Amniotic stem cell (primary cell): ENCODE measurements at regions not wholly inside any gene's neighbourhood (a gene's known extent, or its start where the extent isn't known, plus 50 kb on each side); places are given as distances from the start of the nearest gene placed in this dataset.
"Not testable (repeated sequence)": the region's sequence is repeated elsewhere in the genome, so short reads cannot be mapped to it uniquely, and the experiment has no call there.

Experiments
- DNase-seq: peaks from one replicate; lab custom pipeline; 2025; lab: John Stamatoyannopoulos, UW

DNA sequence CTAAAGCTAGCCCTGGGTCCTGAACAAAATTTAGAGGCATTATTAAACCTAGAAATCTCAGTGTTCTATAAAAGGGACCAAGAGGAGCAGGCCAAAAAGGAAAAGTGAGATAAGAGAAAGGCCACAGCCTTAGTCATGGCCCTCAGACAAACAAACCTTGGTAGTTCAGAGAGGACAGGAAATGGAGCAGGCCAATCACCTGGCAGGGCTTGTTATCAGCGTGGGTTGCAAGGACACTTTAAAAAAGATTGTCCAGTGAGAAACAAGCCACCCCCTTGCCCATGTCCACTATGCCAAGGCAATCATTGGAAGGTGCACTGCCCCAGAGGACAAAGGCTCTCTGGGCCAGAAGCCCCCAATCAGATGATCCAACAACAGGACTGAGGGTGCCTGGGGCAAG, 213.3 kb upstream of the CXADR start:
- not testable (repeated sequence) for DNase-seq

DNA sequence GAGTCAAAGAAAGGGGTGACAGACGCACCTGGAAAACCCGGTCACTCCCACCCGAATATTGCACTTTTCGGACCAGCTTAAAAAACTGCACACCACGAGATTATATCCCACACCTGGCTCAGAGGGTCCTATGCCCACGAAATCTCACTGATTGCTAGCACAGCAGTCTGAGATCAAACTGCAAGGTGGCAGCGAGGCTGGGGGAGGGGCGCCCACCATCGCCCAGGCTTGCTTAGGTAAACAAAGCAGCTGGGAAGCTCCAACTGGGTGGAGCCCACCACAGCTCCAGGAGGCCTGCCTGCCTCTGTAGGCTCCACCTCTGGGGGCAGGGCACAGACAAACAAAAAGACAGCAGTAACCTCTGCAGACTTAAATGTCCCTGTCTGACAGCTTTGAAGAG, 185.1 kb upstream of the CXADR start:
- DNase-seq, result not testable (repeated sequence)

DNA sequence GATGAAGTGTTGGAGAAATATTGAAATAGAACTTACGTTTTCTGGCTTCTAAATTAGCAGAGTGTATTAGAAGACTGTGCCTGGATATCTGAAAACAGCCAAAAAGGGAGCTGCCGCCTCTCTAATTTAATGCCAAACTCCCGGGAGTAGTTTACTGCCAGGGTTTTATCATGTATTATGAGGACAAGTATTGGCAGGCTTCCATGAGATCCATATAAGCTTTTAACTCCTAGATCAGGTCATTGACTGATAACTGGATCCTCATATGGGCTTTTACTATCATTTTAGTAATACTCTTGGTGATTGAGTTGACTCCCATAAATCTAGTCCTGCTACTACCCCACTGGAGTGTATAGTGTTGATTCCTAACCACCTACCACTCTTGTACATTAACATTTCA, 178.4 kb upstream of the CXADR start:
- DNase-seq, result no peak

DNA sequence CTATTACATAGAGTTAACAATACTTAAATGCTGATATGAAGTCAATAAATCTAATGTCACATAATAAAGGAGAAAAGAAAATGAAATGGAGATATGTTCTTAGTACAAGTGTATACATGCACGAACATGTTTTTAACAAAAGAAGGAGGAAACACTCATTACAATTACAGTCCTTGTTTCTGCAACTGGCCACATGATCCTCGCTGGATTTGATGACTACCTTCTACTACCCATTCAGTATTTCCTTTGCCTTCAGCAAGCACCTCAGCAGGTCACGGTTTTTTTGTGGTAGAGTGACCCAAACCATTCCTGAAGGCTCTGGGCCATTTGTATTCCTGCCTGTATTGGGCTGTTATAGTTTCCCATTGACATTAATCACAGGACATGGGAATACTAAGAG, 172.8 kb upstream of the CXADR start:
- DNase-seq, result no peak

DNA sequence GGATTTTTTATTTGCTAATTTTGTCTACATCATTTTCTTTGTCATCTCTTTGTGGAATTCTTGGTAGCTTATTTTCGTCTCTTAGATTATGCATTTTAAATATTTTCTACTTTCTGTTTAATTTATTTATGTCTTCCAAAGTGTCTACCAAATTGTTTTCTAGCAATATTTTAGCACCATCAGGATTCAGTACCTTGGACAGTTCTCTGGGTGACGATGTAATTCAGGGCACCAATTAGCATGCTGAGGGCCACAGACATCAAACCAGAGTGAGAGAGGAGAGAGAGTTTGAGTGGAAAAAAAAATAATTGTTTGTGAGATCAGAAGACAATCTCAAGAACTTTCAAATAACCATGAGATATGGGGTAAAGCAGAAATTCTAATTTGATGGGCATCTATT, 169.8 kb upstream of the CXADR start:
- DNase-seq, result no peak

DNA sequence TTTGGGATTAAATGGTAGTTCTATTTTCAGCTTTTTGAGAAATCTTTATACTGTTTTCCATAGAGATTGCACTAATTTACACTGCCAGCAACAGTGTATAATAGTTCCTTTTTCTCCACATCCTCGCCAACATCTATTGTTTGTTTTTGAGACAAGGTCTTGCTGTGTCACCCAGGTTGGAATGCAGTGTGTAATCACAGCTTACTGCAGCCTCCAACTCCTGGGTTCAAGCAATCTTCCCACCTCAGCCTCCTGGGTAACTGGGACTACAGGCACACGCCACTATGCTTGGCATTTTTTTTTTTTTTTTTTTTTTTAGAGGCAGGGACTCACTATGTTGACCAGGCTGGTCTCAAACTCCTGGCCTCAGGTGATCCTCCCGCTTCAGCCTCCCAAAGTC, 164.5 kb upstream of the CXADR start:
- DNase-seq, result no peak

DNA sequence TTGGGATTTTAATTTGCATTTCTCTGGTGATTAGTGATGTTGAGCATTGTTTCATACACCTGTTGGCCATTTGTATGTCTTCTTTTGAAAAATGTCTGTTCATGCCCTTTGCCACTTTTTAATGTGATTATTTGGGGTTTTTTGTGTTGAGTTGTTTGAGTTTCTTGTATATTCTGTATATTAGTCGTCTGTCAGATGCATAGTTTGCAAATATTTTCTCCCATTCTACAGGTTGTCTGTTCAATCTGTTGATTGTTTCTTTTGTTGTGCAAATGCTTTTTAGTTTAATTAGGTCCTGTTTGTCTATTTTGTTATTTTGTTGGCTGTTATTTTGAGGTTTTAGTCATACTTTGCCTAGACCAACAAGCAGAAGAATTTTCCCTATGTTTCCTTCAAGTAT, 164.0 kb upstream of the CXADR start:
- no peak for DNase-seq

DNA sequence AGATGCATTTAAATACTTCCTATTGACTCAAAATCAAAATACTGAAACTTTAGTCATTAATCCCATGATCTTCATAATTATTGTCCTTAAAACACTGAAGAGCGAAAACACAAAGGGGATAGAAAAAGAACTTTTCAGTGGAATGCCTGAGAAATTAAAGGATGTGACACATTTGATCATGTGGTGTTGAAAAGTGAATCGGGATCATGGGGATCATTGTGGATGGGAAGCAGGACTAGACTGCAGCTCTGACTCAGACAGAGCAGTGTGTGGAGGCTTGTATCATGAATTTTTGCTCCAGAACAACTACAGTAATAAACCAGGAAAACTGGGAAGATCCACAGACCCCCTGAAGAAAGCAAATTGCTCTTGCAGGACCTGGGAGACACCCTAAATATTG, 161.1 kb upstream of the CXADR start:
- DNase-seq, result no peak

DNA sequence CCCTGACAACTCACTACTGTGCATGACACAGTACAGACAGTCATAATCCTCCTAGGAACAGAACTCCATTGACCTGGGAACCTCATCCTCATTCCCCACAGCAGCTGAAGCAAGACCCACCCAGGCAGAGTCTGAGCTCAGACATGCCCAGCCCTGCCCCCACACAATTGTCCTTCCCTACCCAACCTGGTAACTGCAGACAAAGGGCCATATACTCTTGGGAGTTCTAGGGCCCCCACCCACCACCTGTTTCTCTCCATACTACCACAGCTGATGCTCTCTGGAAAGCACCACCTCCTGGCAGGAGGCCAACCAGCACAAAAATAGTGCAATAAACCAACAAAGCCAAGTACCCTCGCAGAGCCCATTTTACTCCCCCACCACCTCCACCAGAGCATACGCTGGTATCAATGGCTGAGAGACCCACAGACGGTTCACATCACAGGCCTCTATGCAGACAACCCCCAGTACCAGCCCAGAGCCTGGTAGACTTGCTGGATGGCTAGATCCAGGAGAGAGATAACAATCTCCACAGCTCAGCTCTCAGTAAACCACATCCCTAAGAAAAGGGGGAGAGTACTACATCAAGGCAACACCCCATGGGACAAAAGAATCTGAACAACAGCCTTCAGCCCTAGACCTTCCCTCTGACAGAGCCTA, 159.7 kb upstream of the CXADR start:
- no peak for DNase-seq

DNA sequence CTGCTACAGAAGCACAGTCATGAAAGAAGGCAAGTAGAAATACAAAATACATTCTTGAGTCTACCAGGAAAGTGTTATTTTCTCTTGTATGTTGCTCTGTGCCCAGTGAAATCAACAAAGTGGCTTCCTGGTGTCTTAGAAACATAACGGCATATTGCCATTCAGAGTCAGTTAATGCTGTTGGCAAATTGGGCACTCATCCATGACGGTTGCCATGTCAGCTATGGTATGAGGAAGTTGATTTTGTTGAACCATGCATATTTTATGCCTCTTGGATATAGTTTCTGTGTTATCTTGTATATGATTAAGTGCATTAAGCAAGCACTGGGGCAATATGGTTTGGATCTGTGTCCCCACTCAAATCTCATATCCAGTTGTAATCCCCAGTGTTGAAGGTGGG, 153.1 kb upstream of the CXADR start:
- no peak for DNase-seq

DNA sequence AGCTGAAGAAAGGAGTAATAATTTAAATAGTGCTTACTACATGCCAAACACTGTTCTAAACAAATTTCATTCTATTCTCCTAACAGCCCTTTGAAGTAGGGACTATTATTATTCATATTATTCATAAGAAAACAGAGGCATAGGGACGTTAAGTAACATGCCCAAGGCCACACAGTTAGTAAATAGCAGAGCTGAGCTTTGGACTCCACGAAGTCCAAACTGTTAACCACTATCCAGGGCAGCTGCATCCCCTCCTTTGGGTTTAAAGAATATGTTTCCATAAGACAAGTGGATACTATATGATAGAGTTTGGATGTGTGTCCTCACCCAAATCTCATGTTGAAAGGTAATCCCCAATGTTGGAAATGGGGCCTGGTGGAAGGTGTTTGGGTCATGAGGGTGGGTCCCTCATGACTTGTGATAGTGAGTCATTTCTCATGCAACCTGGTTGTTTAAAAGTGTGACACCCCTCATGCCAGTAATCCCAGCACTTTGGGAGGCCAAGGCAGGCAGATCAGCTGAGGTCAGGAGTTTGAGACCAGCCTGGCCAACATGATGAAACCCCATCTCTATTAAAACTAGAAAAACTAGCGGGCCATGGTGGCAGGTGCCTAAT, 144.0 kb upstream of the CXADR start:
- no peak for DNase-seq

DNA sequence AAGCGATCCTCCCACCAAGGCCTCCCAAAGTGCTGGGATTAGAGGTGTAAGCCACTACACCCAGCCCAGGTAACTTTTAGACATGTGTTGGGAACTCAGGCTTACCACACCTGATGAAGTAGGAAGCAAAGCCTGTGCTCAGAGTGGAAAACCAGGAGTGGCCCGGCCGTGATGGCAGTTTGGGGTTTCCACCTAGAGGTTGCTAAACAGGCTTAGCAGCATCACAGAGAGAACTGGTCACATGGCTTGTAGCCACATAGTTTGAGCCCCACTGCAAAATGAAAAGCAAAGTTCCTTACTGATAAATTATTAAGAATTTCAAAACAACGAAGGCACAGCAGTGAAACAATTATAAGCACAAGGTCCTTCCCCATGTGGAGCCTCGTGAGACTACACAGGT, 142.6 kb upstream of the CXADR start:
- no peak for DNase-seq

DNA sequence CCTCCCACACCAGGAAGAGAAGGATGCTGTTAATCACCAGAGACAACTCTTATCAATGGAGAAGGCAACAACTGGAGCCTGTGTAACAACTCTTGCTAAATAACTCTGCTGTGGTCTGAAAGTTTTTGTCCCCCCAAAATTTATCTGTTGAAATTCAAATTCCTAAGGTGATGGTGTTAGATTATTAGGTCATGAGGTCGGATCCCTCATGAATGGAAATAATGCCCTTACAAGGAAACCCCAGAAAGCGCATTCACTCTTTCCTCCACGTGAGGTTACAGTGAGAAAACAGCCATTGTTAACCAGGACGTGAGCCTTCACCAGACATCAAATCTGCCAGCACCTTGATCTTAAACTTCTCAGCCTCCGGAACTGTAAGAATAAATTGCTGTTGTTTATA, 141.9 kb upstream of the CXADR start:
- DNase-seq, result no peak

DNA sequence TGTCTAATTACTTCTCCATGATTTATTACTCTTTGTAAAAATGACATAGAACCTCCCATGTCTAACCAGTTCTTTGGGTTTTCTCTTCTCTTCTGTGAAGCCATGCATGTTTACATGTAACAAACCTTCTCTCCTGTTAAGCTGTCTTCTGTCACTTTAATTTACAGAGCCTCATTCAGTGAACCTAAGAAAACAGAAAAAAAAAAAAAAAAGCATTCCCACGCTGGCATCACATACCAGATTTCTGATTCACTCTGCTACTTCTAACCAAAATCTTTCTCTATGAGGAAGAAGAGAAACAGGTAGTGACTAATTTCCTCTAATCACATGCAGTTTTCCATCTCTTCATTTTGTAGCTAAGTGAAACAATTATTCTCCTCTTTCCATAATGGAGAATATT, 141.4 kb upstream of the CXADR start:
- no peak for DNase-seq

DNA sequence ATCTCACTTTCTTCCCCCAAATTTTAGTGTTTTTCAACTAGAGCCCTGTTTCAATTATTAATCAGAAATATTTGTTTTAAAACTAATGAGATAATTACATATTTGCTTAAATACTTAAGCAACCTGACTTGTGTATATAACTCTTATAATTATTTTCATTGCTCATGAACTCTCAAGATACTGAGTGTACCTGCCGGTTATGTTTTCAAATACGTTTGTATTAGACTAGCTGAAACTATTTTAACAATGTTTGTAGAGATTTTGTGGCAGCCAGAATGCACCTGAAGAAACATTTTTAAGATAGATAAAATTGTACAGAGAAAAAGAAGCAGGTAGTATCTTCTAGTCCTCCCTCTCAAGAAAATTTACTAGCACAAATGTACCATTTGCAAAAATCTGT, 140.6 kb upstream of the CXADR start:
- DNase-seq, result no peak

DNA sequence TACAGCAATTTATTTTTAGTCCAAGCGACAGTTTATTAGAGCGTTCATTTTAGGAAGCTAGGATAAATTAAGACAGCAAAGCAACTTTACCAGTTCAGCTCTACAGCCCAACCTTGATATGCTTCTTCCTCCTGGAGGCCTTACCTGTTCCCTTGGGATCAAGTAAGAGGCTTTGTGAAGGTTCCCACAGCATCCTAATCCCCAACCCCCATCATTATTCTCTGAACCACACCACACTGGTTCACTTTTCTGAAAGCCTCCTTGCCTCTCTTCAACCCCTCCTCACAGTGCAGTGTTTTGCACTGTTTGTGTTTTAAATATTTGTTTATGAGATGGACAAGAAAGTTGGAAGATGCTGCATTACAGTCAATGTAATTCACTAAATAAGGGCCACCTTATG, 126.3 kb upstream of the CXADR start:
- no peak for DNase-seq

DNA sequence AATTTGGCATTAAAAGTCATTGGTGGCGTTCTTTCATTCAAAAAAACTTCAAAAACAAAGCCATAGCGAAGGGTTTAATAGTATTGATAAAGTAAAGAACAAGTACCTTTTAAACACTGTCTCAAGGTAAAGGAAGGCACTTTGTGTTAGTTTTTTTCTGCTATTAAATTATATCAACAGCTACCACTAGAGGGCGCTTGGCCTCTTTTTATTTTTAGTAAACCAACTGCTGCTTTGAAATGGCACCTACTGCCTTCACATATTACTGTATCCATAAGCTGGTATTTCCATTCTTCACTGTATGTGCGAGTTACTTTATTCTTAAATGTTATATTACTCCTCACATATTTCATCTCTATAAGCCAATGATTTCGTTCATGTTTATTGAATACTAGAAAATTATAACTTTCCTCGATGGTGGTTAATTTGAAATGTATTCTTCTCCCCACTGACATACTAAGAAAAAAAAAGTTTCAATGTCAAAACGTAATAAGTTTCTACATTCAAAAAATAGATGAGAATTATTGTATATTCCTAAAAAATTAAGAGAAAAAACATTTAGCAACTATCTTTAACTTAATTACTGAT, 125.7 kb upstream of the CXADR start:
- DNase-seq, result peak; percentile 24

DNA sequence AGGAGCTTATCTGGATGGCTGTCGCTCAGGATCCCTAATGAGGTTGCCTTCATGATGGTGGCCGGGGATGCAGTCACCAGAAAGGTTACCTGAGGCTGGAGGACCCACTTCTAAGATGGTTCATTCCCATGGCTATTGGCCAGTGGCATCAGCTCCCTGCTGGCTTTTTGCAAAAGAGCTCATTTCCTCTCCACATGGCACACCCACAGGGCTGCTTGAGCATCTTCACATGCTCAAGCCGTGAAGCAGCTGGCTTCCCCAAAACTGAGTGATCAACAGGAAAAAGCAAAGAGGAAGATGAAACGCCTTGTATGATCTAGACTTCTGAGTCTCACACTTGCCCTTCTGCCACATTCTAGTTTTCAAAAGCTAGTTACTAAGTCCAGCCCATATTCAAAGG, 124.6 kb upstream of the CXADR start:
- no peak for DNase-seq

DNA sequence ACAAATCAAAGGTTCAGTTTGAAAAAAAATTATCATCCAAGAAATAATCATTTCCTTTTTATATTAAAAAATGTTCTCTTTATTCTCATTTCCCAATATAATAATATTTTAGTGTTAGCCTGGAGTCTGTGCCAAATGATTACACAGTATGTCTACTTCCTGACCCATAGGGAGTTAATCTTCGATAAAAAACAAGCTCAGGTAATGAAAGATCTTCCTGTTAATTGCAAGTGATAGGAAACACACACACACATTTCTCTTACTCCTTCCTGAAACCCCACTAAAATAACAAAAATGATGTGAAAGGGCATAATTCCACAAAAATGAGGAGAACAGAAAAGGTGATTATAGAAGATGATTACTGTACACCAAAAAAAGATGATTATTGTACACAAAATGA, 123.5 kb upstream of the CXADR start:
- no peak for DNase-seq

DNA sequence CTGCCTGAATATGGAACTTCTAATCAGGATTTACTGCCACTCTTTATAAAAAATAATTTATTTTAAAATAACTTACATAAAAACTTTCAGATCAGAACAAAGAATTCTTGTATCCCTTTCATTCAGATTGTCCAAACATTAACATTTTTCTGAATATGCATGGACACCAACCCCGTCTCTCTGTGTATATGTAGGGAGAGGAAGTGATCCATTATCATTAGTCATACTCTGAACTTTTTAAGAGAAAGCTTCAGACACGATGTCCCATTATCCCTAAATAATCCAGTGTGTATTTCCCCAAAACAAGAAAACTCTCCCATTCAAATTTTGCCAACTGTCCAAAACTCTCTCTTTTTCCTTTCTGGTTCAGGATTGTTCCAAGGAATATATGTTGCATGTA, 122.3 kb upstream of the CXADR start:
- no peak for DNase-seq

DNA sequence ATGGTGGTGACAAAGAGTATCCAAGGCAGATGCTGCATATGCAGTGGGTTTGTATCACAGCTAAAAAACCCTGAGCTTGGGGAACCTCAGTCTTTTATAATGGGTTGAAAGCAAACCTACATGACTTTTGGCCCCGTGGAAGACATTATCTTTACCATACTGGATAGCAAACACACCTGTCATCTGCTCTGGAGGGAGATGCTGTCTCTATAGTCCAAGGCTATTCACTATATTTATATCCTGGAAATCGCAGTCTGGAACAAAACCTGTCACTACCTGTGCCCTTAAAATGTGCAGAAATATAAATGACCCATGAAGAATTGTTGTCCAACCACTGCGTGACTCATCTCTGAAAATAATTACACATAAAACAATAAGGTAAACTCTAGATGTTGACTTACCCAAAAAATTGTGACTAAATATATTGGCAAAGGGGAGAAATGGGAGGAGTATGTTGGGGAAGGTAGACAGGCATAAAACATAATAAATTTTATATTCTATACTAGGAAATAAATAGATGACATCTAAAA, 121.0 kb upstream of the CXADR start:
- no peak for DNase-seq

DNA sequence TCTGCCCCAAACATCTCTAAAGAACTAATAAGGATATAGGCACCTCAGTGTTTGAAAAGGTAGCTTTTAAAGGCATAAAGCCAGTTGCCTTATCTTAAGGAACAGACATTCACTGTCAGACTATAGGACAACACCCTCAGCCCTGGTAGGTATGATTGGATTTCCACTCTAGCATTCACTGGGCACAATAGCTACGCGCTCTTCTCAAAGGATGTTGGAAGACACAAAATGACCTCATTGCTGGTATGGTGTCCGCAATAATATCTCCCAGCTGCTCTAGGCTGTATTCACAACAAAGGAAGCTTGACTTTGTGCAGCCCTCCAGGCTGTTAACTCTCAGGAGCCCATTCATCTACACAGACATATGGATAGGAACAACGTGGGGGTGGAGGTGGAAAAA, 119.4 kb upstream of the CXADR start:
- DNase-seq, result no peak

DNA sequence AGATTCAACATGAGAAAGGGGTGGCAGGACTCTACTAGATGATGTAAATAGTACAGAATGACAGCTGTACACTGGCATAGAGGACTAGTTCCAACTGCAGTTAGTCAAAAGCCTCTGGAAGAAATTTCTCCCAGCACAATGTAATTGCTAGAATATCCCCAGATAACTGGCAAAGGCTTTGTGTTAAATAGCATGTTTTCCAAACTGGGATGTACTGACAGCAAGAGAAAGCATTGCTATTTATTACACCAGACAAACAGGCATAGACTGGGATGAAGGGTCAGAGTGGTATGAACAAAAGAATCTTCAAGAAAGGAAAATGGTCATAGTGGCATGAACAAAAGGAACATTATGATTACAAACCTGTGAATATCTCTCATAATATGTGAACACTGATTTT, 115.9 kb upstream of the CXADR start:
- DNase-seq, result no peak

DNA sequence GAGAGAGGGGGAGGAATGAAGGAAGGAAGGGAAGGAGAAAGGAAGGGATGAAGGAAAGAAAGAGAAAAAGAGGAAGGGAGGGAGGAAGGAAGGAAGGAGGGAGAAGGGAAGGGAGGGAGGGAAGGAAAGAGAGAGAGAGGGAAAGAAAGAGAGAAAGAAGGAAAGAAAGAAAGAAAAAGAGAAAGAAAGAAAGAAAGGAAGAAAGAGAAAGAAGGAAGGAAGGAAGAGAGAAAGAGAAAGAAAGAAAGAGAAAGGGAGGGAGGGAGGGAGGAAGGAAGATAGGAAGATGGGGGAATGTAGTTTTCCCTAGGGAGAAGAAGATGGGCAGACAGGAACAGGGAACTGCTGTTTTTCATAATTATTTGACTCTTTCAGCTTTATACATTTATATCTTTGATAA, 115.1 kb upstream of the CXADR start:
- DNase-seq, result no peak
